Stimulated activated CD8-positive, alpha-beta memory T cell treated with anti-CD3 and anti-CD28 coated beads, Interleukin-2, amount 100 ng/mL, for 48 hours (primary cell): ENCODE measurements at regions not wholly inside any gene's neighbourhood (a gene's known extent, or its start where the extent isn't known, plus 50 kb on each side); places are given as distances from the start of the nearest gene placed in this dataset.

Experiments
- DNase-seq, 2 donors: peaks; one replicate each; pipeline ENCODE4 v3.0.0-alpha.2; 2020; ENCODE audit warnings: low read depth in 2 of 2

DNA sequence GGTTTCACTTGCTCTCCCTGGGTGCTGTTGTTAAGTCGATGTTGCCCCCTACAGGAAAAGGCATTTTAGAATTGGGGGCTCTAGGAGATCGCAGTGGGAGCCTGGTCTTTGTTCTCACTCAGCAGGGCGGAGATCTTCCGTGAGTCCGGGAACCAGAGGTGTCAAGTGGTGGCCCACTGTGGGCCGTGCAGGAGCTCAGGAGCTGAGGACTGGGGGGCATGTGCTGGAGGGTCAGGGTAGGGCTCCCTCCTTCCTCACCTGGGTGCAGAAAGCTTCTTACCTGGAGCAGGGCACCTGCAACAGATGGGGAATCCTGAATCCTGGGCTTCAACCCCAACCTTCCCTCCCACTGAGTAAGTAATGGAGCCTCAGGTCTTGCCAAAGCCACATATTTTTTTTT is 392.7 kb downstream of the NPHP4 start:
- DNase-seq, result no peak

DNA sequence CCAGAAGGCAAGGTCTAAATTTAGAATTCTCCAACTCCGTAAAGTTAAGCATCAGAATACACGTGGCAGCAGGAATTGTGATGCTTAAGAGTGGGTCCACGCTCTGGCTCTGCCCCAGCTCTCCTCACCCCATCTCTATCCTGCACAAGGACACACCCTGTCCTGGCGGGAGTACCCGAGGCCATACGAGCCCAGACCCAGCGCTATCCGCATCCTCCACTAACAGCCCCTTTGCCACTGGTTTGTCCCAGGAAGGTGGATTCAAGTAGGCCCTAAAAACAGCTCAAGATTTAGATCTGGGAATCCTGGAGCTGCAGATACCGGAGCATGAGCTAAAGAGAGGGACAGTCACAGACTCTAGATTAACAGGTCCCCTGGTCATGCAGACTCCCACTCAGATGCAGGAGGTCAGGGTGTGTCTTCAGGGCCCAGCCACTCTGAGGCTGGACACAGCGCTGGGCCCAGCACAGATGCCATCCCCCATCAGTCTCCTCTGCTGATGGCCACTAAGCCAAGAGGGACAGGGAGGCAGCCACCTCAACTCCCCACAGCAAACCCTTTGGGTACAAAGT is 393.3 kb downstream of the NPHP4 start:
- no peak for DNase-seq

DNA sequence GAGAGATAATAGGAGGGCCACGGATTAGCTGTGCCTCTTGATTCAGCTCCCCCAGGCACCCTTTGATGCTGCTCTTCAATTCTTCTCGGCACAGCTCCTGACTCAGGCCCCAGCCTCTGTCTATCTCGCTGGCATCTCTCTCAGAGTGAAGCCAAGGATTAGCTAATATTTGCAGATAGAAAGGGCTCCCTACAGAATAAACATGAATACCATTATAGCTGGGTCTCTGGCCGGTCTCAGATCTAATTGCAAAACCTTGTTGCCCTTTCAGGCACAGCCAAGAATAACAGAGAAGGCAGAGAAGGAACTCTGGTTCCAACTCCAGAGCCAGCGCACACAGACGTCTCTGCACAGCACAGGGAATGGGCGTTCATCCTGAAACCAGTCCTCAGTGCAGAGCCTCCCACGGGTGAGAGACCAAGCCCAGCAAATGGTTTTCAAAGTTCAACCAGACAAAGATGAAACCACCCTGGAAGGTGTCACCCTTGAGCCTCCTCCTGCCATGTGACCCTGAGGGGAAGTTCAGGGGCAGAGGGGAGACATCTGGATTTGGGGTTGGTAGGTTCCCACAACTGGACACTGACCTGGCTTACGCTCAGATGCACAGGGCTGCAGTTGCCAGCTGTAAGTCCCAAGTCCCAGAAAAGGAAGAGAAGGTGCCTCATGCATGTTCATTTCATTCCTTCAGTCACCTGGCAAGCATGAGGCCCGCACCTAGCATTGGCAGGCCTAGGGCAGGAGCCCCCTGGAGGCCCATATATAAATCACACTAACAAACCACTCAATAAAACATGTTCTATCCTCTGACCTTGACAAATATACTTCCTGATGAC is 394.0 kb downstream of the NPHP4 start:
- no peak for DNase-seq

DNA sequence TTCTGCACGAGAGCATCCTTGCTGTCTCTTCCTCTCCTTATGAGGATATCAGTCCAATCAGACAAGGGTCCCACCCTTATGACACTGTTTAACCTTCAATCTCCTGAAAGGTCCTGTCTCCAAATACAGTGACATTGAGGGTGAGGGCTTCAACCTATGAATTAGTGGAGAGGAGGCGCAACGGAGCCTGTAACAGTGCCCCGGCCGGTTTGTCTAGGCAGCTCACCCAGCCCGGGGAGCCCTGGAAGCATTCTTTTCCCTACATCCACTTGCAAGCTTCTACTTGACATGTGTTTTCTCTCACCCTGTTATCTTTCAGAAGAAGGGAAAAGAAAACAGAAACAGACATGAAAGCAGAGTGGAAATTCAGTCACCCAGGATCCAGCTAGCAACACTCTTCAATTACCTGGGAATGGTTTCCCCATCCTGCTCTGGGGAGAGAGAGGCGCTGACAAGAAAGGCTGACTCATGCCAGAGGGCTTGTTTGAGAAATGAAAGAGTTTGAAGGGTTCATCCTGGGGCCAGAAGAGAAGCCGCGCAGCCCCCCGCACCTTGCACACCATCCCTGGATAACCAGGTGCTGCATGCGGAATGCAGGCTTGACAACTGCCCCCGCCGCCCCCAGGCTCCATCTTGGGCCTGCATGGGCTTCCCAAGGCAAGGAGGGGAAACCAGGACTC is 394.9 kb downstream of the NPHP4 start:
- no peak for DNase-seq

DNA sequence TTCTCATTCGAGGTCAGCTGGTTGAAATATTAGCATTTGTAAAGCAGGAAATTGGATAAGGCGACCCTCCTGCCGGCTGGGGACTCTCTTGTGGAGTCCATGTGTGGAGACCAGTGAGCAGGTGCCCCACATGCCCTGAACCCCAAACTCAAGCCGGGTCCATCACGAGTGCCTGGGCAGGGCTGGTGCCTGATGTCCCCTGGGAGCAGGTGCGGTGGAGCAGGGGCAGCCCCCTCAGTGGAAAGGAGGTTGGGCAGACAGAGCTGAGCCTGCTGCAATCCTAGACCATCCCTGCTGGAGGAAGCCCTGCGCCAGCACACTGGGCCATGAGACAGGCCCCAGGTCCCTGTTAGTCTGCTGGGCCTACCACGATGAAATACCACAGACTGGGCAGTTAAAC is 395.6 kb downstream of the NPHP4 start:
- DNase-seq, result no peak

DNA sequence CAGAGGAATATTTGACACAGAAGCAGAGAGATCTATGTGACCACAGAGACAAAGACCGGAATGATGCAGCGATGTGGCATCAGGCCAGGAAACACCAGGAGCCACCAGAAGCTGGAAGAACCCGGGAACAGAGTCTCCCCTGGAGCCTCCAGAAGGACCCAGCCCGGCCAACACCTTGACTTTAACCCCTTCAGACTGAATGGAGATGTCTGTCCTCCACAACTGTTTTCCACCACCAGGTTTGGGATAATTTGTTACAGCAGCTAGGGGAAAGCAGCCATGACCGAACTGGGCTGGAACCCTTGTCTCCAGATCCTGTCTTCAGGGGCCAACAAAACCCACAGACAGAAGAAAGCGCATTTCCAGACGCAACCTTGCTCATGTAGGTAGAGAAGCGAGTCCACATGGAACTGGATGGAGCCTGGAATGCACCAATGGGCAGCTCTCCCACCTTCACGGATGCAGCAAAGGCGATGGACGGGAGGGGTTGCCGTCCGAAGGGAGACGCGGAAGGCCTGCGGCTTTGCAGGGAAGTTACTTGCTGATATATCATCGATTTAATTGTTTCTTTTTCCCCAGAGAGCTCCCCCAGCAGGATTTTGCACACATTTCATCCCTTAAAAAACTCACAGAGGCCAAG is 396.6 kb downstream of the NPHP4 start:
- no peak for DNase-seq

DNA sequence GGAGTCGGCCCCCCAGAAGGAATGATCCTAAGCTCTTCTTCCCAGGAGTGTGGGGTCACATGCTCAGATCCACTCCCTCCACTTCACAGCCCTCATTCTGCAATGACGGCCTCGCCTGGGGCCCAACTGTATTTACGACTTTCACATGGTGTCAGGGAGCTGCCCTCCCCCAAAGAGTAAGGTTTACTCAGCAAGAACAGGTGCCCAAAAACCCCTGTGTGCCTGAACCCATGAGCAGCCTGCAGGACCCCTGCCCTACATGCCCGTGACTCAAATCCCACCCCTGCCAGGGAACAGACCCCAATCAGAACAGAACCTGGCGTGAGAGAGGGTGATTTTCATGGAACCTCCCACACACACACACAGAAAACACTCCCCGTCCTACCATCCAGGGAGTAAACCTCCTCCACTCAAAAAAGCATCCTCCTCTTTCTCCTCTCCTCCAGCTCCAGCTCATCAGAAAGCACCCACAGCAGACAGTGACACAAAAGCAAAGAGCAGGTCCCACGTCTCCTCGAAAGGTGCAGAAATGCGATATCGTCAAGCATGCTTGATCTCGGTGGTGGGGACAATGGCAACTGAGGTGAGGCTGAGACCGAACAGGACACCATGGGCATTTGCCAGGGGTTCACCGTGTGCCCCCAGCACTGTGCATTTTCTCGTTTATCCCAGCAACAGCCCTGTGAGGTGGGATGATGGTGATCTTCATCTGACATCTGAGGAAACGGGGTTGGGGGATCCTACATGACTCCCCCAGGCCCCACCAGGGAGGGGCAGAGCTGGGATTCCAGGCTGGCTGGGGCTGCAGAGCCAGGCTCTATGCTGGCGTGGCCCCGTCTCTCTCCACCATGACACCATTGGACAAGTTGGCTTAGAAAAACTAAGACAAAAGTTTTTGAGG is 397.9 kb downstream of the NPHP4 start:
- DNase-seq, result no peak

DNA sequence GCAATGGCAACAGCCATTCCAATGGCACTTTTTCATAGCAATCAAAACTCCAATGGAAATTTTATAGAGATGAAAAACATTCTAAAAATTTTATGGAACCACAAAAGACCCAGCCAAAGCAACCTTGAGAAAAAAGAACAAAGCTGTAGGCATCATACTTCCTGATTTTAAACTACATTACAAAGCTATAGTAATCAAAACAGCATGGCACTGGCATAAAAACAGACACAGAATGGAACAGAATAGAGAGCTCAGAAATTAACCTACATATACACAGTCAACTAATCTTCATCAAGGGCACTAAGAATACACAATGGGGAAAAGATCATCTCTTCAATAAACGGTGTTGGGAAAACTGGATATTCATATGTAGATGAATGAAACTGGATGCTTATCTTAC is 401.5 kb downstream of the NPHP4 start:
- DNase-seq, result no peak

DNA sequence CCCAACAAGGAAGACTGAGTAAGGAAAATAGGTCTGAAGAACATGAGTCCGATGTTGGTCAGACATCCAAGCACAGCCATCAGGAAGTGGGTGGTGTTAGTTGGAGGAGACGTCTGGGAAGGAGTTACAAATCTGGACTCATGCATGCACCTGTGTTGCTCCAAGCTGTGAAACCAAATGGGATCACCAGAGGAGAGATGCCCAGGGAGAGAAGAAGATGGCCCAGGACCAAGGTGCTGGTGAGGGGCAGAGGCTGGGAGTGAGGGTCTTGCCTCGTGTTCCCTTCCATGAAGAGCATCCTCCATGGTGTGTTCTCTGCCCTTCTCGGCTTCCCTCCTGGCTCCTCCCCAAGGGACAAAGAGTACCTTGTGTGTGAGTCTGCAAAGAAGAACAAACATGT is 405.6 kb downstream of the NPHP4 start:
- DNase-seq, result no peak

DNA sequence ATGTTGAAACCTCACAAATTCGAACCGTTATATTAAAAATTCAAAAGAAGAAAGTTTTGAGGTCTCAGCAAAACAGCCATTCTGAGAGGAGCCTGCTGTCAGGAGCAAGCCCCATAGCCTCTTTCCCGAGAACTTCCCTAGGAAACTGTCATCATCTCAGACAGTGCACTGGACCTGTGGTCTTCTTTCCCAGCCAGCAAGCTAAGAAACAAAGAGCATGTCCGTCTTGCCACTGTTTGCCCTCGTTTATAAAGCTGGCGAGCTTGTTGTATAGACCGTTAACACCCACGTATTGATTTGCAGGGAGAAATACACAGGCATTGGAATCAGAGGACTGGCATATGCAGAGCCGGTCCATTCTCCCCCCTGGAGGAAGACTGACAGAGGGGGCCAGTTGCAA is 407.0 kb downstream of the NPHP4 start:
- no peak for DNase-seq

DNA sequence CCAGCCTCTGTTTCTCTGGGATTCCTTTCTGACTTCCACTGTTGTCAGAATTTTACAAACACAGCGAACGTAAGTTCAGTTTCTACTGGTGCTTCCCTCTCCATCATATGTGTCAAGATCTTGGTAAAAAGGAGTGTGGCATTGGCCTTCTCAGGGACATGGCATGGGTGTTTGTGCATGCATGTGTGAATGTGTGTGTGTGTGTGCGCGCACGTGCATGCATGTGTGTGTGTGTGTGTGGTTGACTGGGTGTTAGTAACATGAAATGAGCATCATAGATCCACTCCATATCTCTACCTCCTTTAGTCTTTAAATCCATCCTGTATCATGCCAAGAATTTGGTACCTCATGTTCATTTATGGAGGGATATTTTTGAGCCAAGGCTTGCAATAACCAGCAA is 411.3 kb downstream of the NPHP4 start:
- no peak for DNase-seq

DNA sequence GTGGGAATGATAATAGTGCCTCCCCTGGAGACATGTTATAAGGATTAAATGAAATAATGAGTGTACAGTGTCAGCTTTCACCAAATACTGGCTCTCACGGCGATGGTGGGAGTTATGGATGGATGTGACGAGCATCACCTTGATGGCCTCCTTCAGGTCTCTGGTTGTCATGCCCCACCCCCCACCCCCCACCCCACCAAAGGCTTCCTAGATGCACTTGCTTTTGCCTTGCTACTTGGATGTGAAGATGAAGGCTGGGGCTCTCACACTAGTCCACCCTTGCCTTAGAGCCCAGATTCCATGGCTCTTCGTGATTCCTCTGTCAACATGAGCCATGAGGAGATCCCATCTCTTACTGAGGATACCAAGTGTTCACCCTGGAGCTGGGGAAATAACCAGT is 412.3 kb downstream of the NPHP4 start:
- no peak for DNase-seq

DNA sequence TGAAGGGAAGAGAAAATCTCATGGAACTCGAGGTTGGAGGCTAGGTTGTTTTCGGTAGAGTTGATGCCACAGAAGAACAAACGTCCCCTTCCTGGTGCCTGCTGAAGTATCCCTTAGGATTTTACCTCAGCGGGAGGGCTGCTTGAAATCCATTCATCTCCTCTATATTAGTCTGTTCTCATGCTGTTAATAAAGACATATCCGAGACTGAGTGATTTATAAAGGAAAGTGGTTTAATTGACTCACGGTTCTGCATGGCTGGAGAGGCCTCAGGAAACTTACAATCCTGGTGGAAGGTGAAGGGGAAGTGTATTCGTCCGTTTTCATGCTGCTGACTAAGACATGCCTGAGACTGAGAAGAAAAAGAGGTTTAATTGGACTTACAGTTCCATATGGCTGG is 413.5 kb downstream of the NPHP4 start:
- DNase-seq, result no peak

DNA sequence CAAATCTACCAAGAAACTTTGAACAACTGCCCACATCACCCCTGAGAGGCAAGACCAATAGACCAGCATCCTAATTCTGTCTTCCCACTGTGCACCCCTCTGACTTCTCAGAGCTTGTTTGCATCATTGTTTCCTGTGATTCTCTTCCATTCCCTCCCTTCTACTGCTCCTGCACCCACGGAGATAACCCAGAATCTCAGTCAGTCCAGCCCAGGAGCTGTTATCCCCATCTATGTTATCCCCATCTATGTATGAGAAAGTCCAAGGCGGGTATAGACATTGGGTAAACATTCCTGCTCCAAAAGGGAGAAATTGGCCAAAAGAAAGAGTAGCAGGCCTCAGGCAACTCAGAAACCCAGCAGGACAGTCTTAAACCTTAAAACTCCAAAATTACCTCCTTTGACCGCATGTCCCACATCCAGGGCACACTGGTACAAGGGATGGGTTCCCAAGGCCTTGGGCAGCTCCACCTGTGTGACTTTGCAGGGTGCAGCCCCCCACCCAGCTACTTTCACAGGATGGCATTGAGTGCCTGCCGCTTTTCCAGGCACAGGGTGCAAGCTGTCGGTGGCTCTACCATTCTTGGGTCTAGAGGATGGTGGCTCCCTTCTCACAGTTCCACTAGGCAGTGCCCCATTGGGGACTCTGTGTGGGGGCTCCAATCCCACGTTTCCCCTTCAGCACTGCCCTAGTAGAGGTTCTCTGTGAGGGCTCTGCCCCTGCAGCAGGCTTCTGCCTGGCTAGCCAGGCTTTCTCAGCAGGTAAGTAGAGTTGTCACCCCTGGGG is 414.8 kb downstream of the NPHP4 start:
- DNase-seq, result no peak

DNA sequence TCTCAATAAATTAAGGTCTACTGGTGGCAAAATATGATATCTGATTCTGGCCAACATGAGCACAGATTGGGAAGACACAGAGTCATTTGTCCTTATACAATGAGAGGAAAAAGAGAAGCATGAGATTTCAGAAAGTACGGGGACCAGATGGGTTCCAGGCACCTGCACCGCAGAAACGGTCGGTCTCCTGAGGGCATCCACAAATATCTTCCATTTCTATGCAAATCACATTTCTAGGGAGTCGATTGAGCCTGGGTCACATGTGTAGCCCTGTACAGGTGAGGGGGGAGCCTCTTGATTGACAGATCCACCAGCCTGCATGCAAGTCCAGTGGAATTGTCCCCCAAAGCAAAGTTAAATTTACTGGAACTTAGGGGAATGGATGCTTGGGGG is 415.6 kb downstream of the NPHP4 start:
- no peak for DNase-seq

DNA sequence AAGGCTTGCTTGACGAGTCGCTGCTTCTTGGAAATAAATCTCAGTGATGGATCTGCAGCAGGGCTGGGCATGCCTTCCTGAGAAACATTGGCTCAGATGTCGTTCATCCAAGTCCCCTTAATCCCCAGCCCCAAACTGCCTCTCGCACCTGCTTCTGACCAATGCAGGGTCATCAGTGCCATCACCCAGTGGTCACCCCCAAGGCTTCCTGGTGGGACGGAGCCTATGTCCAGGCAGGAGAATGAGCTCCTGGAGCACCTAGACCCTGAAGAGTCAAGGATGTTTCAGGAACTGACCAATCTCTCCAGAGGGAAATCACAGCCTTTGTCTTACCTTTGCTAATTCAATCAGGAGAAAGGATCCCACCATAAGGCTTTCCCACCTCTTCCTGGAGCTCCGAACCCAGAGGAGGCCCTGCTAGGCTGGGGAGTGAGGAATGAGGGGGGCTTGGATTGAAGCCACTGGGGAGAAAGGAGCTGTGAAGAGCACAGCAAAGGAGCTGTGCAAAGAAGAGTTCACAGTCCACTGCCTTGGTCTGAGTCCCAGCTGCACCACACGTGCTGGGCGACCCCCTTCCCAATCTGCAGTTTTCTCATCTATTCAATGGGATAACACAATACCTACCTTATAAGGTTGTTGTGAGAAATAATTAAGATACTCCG is 416.1 kb downstream of the NPHP4 start:
- DNase-seq, result no peak

DNA sequence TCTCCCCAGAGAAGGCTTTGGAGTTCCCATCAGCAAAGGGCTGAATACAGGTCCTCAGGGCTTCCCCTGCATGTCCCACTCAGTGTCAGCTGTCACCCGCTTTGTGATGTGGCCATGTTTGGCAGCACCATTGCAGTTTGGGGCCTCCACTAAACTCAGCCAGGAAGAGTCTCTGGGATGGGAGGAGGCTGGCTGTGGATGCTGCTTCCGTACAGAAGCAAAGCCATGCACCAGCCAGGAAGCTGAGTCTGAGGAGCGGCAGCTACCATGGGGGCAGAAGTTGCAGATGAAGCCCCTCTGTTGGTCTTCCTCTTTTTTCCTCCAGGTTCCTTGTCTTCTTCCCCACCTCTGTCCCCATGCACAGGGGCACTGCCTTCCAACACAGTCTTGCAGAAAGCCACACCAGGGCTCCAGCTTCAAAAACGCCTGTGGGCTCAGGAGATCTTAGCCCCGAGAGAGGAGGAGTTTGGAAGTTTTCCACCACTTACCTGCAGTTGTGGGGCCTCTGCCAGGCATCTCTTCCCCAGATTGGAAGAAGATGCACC is 416.8 kb downstream of the NPHP4 start:
- DNase-seq, result no peak

DNA sequence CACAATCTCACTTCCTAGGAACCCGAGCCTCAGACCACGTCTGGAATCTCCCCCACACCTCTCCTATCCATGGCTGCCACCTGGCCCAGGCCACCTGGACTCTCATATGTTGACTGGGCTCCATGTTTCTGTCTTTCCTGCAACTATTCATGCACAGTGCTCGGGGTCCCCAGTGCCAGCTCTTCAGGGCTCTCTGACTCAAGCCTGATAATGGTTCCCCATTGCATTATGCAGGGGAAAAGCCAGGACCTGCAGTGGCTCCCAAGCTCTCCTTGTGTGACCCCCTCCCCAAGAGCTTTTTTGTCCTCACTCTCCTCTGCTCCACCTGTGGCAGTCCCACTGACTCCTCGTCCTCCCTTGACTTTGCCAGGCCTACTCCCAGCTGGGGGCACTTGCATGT is 417.6 kb downstream of the NPHP4 start:
- no peak for DNase-seq

DNA sequence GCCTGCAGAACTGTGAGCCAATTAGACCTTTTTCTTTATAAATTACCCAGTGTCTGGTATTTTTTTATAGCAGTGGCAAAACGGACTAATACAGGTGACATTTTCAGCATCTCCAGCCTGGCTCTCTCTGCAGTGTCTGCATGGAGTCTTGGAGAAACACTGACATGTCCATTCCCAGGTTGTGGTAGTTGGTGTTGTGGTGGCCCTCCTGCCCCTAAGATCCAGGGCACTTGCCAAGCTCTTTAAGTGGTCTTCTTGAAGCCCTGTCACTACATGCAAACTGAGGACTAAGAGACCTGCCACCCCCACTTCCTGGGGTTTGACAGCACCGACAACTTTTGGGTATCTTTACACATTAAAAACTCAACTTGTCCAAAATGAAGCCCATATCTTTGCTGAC is 419.4 kb downstream of the NPHP4 start:
- DNase-seq, result no peak

DNA sequence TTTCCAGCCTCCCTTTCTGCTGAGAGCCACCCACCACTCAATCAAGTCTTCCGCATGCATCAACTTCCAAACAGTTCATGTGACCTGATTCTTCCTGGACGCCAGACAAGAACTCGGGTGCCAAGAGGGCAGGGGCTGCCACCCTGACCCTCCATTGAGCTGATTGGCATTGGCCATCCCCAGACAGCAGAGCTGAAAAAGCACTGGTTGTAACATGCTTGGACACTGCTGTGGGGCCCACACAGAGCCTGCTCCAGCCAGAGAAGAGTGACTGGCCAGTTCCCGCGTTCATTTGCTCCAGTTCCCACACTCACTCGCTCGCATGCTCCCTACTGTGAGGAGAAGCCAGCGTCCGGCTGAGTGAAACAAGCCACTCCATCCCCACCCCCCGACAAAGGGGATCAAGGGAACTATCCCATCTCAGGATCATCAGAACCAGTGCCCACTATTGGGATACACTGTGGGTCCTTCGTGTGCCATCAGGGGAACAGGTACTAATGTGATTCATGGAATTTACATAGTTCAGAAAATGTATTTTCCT is 420.3 kb downstream of the NPHP4 start:
- no peak for DNase-seq
